ENCODE measurements at regions not wholly inside any gene's neighbourhood (a gene's known extent, or its start where the extent isn't known, plus 50 kb on each side); places are given as distances from the start of the nearest gene placed in this dataset.

- TF ChIP-seq EZH2phosphoT487 (conservative IDR thresholded peaks at IDR 0.05; ENCODE audit: low read length) (no peak), CTCF (IDR thresholded peaks at IDR 0.05; ENCODE audit: insufficient read depth, low read length, poor library complexity, severe bottlenecking) (no peak)
- Histone ChIP-seq H3K9ac (ENCODE audit: low read length) (no peak overlapping the region), H4K20me1 (ENCODE audit: low read depth, low read length) (no peaks in the 10 kb centered on the region), H2AFZ (ENCODE audit: low read depth, low read length, severe bottlenecking) (no peak overlapping the region), H3K4me3 (ENCODE audit: insufficient read depth, low read length, poor library complexity, severe bottlenecking) (no peak overlapping the region), H3K36me3 (ENCODE audit: low read length) (no peaks in the 10 kb centered on the region), H3K79me2 (ENCODE audit: insufficient read depth, low read length) (no peaks in the 10 kb centered on the region), H3K27ac (ENCODE audit: low read depth, low read length) (no peak overlapping the region), H3F3A (ENCODE audit: insufficient read depth) (no peaks in the 10 kb centered on the region), H3K9me3 (ENCODE audit: insufficient read depth, low read length) (no peaks in the 10 kb centered on the region), H3K9me2 (replicated peaks; ENCODE audit: insufficient read depth, low read length) (no peaks in the 10 kb centered on the region), H3K4me2 (ENCODE audit: low read depth, low read length, poor library complexity, severe bottlenecking) (no peak overlapping the region), H3K27me3 (ENCODE audit: low read length) (no peaks in the 10 kb centered on the region)
These were observed 63.9 kb downstream of the GCNT4 start for GRCh38 chr5:74988273-74988983.

- H3K9me3 ChIP-seq (ENCODE audit: insufficient read depth, low read length): no peaks in the 10 kb centered on the region
- no peaks in the 10 kb centered on the region for H3K79me2 ChIP-seq (ENCODE audit: insufficient read depth, low read length)
- no peaks in the 10 kb centered on the region for H3K27me3 ChIP-seq (ENCODE audit: low read length)
- no peak overlapping the region for H3K27ac ChIP-seq (ENCODE audit: low read depth, low read length)
- H3K36me3 ChIP-seq (ENCODE audit: low read length): no peaks in the 10 kb centered on the region
- H3K4me2 ChIP-seq (ENCODE audit: low read depth, low read length, poor library complexity, severe bottlenecking): no peak overlapping the region
- H3F3A ChIP-seq (ENCODE audit: insufficient read depth): no peaks in the 10 kb centered on the region
- no peak overlapping the region for H3K4me3 ChIP-seq (ENCODE audit: insufficient read depth, low read length, poor library complexity, severe bottlenecking)
- H2AFZ ChIP-seq (ENCODE audit: low read depth, low read length, severe bottlenecking): no peak overlapping the region
- no peak for TF ChIP-seq EZH2phosphoT487 (conservative IDR thresholded peaks at IDR 0.05; ENCODE audit: low read length)
- TF ChIP-seq CTCF (IDR thresholded peaks at IDR 0.05; ENCODE audit: insufficient read depth, low read length, poor library complexity, severe bottlenecking): no peak
- H4K20me1 ChIP-seq (ENCODE audit: low read depth, low read length): no peaks in the 10 kb centered on the region
- H3K9me2 ChIP-seq (replicated peaks; ENCODE audit: insufficient read depth, low read length): no peaks in the 10 kb centered on the region
- H3K9ac ChIP-seq (ENCODE audit: low read length): no peak overlapping the region
These were observed 74.0 kb downstream of the GCNT4 start for GRCh38 chr5:74978345-74978744.

- Histone ChIP-seq H3K79me2 (ENCODE audit: insufficient read depth, low read length) (no peaks in the 10 kb centered on the region), H3K36me3 (ENCODE audit: low read length) (no peaks in the 10 kb centered on the region), H3K9me2 (replicated peaks; ENCODE audit: insufficient read depth, low read length) (no peaks in the 10 kb centered on the region), H2AFZ (ENCODE audit: low read depth, low read length, severe bottlenecking) (no peak overlapping the region), H3K9me3 (ENCODE audit: insufficient read depth, low read length) (no peaks in the 10 kb centered on the region), H3F3A (ENCODE audit: insufficient read depth) (no peaks in the 10 kb centered on the region), H3K27me3 (ENCODE audit: low read length) (no peaks in the 10 kb centered on the region), H3K9ac (ENCODE audit: low read length) (no peak overlapping the region), H3K4me3 (ENCODE audit: insufficient read depth, low read length, poor library complexity, severe bottlenecking) (no peak overlapping the region), H4K20me1 (ENCODE audit: low read depth, low read length) (no peaks in the 10 kb centered on the region), H3K27ac (ENCODE audit: low read depth, low read length) (no peak overlapping the region), H3K4me2 (ENCODE audit: low read depth, low read length, poor library complexity, severe bottlenecking) (no peak overlapping the region)
- TF ChIP-seq CTCF (IDR thresholded peaks at IDR 0.05; ENCODE audit: insufficient read depth, low read length, poor library complexity, severe bottlenecking) (no peak), EZH2phosphoT487 (conservative IDR thresholded peaks at IDR 0.05; ENCODE audit: low read length) (no peak)
These were observed 74.9 kb downstream of the GCNT4 start for GRCh38 chr5:74977471-74977870.
